SU-DHL-6 (cell line): ENCODE measurements at regions not wholly inside any gene's neighbourhood (a gene's known extent, or its start where the extent isn't known, plus 50 kb on each side); places are given as distances from the start of the nearest gene placed in this dataset.

Source experiments
- H2AFZ ChIP-seq: fragments of 200-600 bp; sonication (generic); 2 replicates; pipeline ENCODE4 v1.6.1; 2014; ENCODE audit warnings: low read depth, mild to moderate bottlenecking, moderate library complexity, mixed read lengths, antibody characterized with exemption, low read length; ENCODE audit not compliant: severe bottlenecking
- H3F3A ChIP-seq: fragments of 200-600 bp; shearing (Covaris generic); 2 replicates; pipeline ENCODE4 v1.6.0; 2016; ENCODE audit warnings: antibody characterized with exemption, mild to moderate bottlenecking; ENCODE audit not compliant: insufficient read depth
- H3K27ac ChIP-seq: fragments of 200-600 bp; sonication (generic); 2 replicates; pipeline ENCODE4 v1.5.1; 2016; ENCODE audit warnings: low read depth, mild to moderate bottlenecking, low read length, moderate library complexity, mixed read lengths
- H3K27me3 ChIP-seq: fragments of 200-600 bp; sonication (generic), shearing (Covaris generic); 2 replicates; pipeline ENCODE4 v1.6.0; 2014; ENCODE audit warnings: mild to moderate bottlenecking, low read length
- H3K36me3 ChIP-seq: fragments of 200-600 bp; sonication (generic); 2 replicates; pipeline ENCODE4 v1.6.1; 2014; ENCODE audit warnings: mild to moderate bottlenecking, low read length, mixed read lengths
- H3K4me2 ChIP-seq: fragments of 300-600, 200-600 bp; shearing (Covaris generic), sonication (generic); 2 replicates; pipeline ENCODE4 v1.6.0; 2014; ENCODE audit warnings: low read length, low read depth, mild to moderate bottlenecking; ENCODE audit not compliant: poor library complexity, severe bottlenecking
- H3K4me3 ChIP-seq: fragments of 200-600 bp; sonication (generic); 2 replicates; pipeline ENCODE4 v1.5.1; 2014; ENCODE audit warnings: antibody characterized with exemption, low read length, mild to moderate bottlenecking, mixed read lengths; ENCODE audit not compliant: insufficient read depth, poor library complexity, severe bottlenecking
- H3K79me2 ChIP-seq: fragments of 200-600 bp; sonication (generic); 2 replicates; pipeline ENCODE4 v1.6.1; 2014; ENCODE audit warnings: mild to moderate bottlenecking, low read length, moderate library complexity; ENCODE audit not compliant: insufficient read depth
- H3K9ac ChIP-seq: fragments of 200-600 bp; sonication (generic); 2 replicates; pipeline ENCODE4 v1.7.0; 2014; ENCODE audit warnings: mild to moderate bottlenecking, low read length
- H3K9me2 ChIP-seq: fragments of 200-600 bp; sonication (generic); replicated peaks from 2 replicates; pipeline ENCODE4 v1.6.1; 2014; ENCODE audit warnings: low read length; ENCODE audit not compliant: insufficient read depth
- H3K9me3 ChIP-seq: fragments of 200-600 bp; sonication (generic); 2 replicates; pipeline ENCODE4 v1.6.1; 2014; ENCODE audit warnings: low read length, mixed read lengths; ENCODE audit not compliant: insufficient read depth
- H4K20me1 ChIP-seq: fragments of 200-600 bp; sonication (generic); 2 replicates; pipeline ENCODE4 v1.6.1; 2014; ENCODE audit warnings: low read depth, mild to moderate bottlenecking, antibody characterized with exemption, low read length, moderate library complexity, mixed read lengths
- EZH2phosphoT487 ChIP-seq: fragments of 200-600 bp; sonication (generic), shearing (Covaris generic); conservative IDR thresholded peaks from 2 replicates; pipeline ENCODE4 v1.6.1; 2018; ENCODE audit warnings: mild to moderate bottlenecking, antibody characterized with exemption, low read length, moderate library complexity, mixed read lengths
- TF ChIP-seq, protein P1 (sequence below): fragments of 200-600 bp; sonication (generic); IDR thresholded peaks from one replicate; pipeline ENCODE4 v1.5.1; 2017; ENCODE audit warnings: antibody characterized with exemption, mild to moderate bottlenecking, low read length, moderate library complexity; ENCODE audit not compliant: insufficient read depth, poor library complexity, severe bottlenecking

- Histone ChIP-seq H2AFZ (no peak overlapping the region), H3K9me3 (no peaks in the 10 kb centered on the region), H4K20me1 (no peaks in the 10 kb centered on the region), H3K4me3 (no peak overlapping the region), H3K9ac (no peak overlapping the region), H3K36me3 (no peaks in the 10 kb centered on the region), H3K27ac (no peak overlapping the region), H3F3A (no peaks in the 10 kb centered on the region), H3K4me2 (no peak overlapping the region), H3K9me2 (no peaks in the 10 kb centered on the region), H3K79me2 (no peaks in the 10 kb centered on the region), H3K27me3 (no peaks in the 10 kb centered on the region)
- TF ChIP-seq, protein P1, sequence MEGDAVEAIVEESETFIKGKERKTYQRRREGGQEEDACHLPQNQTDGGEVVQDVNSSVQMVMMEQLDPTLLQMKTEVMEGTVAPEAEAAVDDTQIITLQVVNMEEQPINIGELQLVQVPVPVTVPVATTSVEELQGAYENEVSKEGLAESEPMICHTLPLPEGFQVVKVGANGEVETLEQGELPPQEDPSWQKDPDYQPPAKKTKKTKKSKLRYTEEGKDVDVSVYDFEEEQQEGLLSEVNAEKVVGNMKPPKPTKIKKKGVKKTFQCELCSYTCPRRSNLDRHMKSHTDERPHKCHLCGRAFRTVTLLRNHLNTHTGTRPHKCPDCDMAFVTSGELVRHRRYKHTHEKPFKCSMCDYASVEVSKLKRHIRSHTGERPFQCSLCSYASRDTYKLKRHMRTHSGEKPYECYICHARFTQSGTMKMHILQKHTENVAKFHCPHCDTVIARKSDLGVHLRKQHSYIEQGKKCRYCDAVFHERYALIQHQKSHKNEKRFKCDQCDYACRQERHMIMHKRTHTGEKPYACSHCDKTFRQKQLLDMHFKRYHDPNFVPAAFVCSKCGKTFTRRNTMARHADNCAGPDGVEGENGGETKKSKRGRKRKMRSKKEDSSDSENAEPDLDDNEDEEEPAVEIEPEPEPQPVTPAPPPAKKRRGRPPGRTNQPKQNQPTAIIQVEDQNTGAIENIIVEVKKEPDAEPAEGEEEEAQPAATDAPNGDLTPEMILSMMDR, result no peak
- TF ChIP-seq EZH2phosphoT487, result no peak
Measured at GRCh38 chr6:66717801-66718200, 1010.8 kb upstream of the EYS start.

- TF ChIP-seq EZH2phosphoT487, result no peak
- TF ChIP-seq, protein P1, result no peak
Measured at GRCh38 chr6:66699385-66699784, 992.4 kb upstream of the EYS start.

GRCh38 chr6:66689608-66690007 lies 982.6 kb upstream of the EYS start:
- H3K4me2 ChIP-seq, result no peak overlapping the region
- no peaks in the 10 kb centered on the region for H3K79me2 ChIP-seq
- H3K27ac ChIP-seq, result no peak overlapping the region
- no peak overlapping the region for H2AFZ ChIP-seq
- no peaks in the 10 kb centered on the region for H4K20me1 ChIP-seq
- H3K36me3 ChIP-seq, result no peaks in the 10 kb centered on the region
- no peak overlapping the region for H3K9ac ChIP-seq
- H3F3A ChIP-seq, result no peaks in the 10 kb centered on the region
- H3K9me3 ChIP-seq, result no peaks in the 10 kb centered on the region
- no peak for TF ChIP-seq EZH2phosphoT487
- TF ChIP-seq, protein P1, result no peak
- no peaks in the 10 kb centered on the region for H3K9me2 ChIP-seq
- no peak overlapping the region for H3K4me3 ChIP-seq
- no peaks in the 10 kb centered on the region for H3K27me3 ChIP-seq

More at GRCh38 chr6:66699385-66699784, 992.4 kb upstream of the EYS start:
- Histone ChIP-seq H3K4me2 (no peak overlapping the region), H3K9me3 (no peaks in the 10 kb centered on the region), H3K27me3 (no peaks in the 10 kb centered on the region), H3K27ac (no peak overlapping the region), H3K4me3 (no peak overlapping the region), H3K79me2 (no peaks in the 10 kb centered on the region), H4K20me1 (no peaks in the 10 kb centered on the region), H2AFZ (no peak overlapping the region), H3F3A (no peaks in the 10 kb centered on the region), H3K9me2 (no peaks in the 10 kb centered on the region), H3K9ac (no peak overlapping the region), H3K36me3 (no peaks in the 10 kb centered on the region)

- no peaks in the 10 kb centered on the region for H4K20me1 ChIP-seq
- no peak overlapping the region for H3K4me3 ChIP-seq
- no peaks in the 10 kb centered on the region for H3F3A ChIP-seq
- H3K9ac ChIP-seq, result no peak overlapping the region
- H3K36me3 ChIP-seq, result no peaks in the 10 kb centered on the region
- no peaks in the 10 kb centered on the region for H3K27me3 ChIP-seq
- no peak overlapping the region for H3K4me2 ChIP-seq
- H3K9me3 ChIP-seq, result no peaks in the 10 kb centered on the region
- H2AFZ ChIP-seq, result peak overlapping the region; percentile 77
- H3K27ac ChIP-seq, result no peak overlapping the region
- H3K9me2 ChIP-seq, result no peaks in the 10 kb centered on the region
- TF ChIP-seq, protein P1, result no peak
- no peak for TF ChIP-seq EZH2phosphoT487
- H3K79me2 ChIP-seq, result no peaks in the 10 kb centered on the region
Measured at GRCh38 chr6:66687611-66688140, 980.6 kb upstream of the EYS start.
